Bronchial epithelial cell (primary cell): ENCODE measurements at regions not wholly inside any gene's neighbourhood (a gene's known extent, or its start where the extent isn't known, plus 50 kb on each side); places are given as distances from the start of the nearest gene placed in this dataset.

ENCODE experiments used
- DNase-seq: peaks from one replicate; pipeline ENCODE4 v3.0.0-alpha.2; 2010; ENCODE audit warnings: low read depth
- FAIRE-seq: peaks from 2 replicates; lab custom pipeline; 2011; peaks lifted over from hg19 to GRCh38; lab: Jason Lieb, UNC
- H3K27me3 ChIP-seq: 2 replicates; pipeline ENCODE4 v1.5.1; 2011; ENCODE audit warnings: low read length; ENCODE audit not compliant: control insufficient read depth, insufficient read depth
- H3K36me3 ChIP-seq: 2 replicates; pipeline ENCODE4 v1.5.1; 2011; ENCODE audit warnings: low read length; ENCODE audit not compliant: control insufficient read depth, insufficient read depth
- H3K4me3 ChIP-seq: 2 replicates; pipeline ENCODE4 v1.5.1; 2011; ENCODE audit warnings: mild to moderate bottlenecking, low read depth, low read length, control low read depth
- TF ChIP-seq, protein P1 (sequence below): IDR thresholded peaks from 2 replicates; pipeline ENCODE4 v1.5.1; 2011; ENCODE audit warnings: mild to moderate bottlenecking, moderate library complexity, low read length, control low read depth, inconsistent platforms; ENCODE audit not compliant: insufficient read depth, severe bottlenecking

DNA sequence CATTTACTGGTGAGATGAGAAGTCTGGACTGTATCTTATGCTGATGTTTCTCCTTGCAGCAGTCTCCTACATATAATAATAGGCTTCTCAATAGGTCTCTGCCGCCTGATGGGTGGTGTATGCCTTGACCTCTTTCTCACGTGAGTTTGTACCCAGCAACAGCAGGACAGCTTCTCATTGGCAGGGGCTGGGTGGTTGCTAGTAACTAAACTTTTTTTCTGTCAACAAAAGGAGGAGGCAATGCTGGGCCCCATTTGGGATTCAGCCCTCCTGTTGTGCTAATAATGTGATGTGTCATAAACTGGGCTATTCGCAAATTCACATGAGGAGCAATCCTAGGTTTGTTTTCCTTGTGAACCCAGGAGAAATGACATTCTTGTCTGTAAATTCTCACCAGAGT is 533.6 kb downstream of the GATA3 start:
- TF ChIP-seq, protein P1, sequence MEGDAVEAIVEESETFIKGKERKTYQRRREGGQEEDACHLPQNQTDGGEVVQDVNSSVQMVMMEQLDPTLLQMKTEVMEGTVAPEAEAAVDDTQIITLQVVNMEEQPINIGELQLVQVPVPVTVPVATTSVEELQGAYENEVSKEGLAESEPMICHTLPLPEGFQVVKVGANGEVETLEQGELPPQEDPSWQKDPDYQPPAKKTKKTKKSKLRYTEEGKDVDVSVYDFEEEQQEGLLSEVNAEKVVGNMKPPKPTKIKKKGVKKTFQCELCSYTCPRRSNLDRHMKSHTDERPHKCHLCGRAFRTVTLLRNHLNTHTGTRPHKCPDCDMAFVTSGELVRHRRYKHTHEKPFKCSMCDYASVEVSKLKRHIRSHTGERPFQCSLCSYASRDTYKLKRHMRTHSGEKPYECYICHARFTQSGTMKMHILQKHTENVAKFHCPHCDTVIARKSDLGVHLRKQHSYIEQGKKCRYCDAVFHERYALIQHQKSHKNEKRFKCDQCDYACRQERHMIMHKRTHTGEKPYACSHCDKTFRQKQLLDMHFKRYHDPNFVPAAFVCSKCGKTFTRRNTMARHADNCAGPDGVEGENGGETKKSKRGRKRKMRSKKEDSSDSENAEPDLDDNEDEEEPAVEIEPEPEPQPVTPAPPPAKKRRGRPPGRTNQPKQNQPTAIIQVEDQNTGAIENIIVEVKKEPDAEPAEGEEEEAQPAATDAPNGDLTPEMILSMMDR = no peak
- DNase-seq = no peak
- no peaks in the 10 kb centered on the region for H3K27me3 ChIP-seq

GRCh38 chr10:8590518-8590917 is 536.0 kb downstream of the GATA3 start:
- Histone ChIP-seq H3K4me3 (no peak overlapping the region), H3K36me3 (no peaks in the 10 kb centered on the region), H3K27me3 (no peaks in the 10 kb centered on the region)
- DNase-seq (no peak), FAIRE-seq (no peak)
- TF ChIP-seq, protein P1 = no peak

More for the DNA sequence above, 533.6 kb downstream of the GATA3 start:
- Histone ChIP-seq H3K36me3 (no peaks in the 10 kb centered on the region), H3K4me3 (no peak overlapping the region)
- FAIRE-seq = no peak

DNA sequence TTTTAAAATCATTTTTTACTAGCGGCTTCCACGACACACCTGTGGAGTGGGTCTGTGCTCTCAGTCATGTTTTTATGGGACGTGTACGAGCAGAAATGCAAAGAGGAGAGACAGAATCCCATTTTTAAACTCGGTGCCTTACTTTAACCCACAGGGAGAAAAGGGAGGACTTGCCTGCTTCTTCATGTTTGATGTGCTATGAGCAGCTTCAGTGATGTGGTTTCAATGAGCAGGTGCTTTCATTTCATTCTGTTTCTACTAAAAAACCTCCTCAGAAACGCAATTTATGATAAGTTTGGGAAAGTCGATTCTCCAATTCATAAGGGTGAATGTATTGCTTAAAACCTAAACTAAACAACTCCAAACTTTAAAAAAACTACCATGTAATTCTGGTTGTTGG is 537.2 kb downstream of the GATA3 start:
- DNase-seq (no peak), FAIRE-seq (no peak)
- TF ChIP-seq, protein P1 = no peak
- Histone ChIP-seq H3K36me3 (no peaks in the 10 kb centered on the region), H3K27me3 (no peaks in the 10 kb centered on the region), H3K4me3 (no peak overlapping the region)

DNA sequence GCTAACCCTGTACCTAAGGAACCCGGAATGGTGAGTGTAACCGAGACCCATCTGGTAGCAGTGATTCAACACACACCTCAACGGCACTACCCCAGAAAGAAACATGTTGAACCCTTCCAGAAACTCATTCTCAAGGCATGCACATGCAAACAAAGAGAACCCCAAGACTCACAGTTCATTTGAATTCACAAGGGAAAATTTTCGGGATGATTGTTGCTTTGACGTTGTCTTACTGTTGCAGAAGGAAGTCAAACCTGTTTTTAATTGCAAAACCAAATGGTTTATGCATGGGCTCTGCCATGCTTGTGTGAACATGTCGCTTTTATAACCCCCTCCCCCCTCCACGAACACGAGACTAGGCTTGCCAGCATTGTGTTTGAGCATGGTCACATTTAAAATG is 539.7 kb downstream of the GATA3 start:
- peak; percentile 92 for DNase-seq

DNA sequence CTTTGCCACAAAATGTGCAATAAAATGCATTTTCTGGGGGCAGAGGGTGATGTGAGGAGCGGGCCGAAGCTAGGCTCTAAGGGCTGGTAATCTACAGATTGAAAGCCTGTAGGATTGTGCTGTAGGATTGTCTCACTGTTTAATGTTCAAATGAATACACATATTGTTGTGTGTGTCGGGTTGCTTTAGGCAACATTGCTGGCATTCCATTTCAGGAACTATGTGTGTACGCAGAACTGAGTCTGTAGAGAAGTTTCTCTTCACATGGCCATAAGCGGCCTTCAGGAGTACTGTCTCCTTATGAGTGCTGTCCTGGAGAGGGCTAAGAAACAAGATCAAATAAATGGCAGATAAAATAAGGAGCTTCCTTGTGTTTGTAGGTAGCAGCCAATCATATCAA is 540.2 kb downstream of the GATA3 start:
- TF ChIP-seq, protein P1 = no peak
- Histone ChIP-seq H3K27me3 (no peaks in the 10 kb centered on the region), H3K36me3 (no peaks in the 10 kb centered on the region), H3K4me3 (no peak overlapping the region)
- DNase-seq = peak; percentile 26
- FAIRE-seq = no peak

More for the DNA sequence above, 539.7 kb downstream of the GATA3 start:
- no peaks in the 10 kb centered on the region for H3K27me3 ChIP-seq
- peak; percentile 81 for FAIRE-seq
- H3K4me3 ChIP-seq = no peak overlapping the region
- TF ChIP-seq, protein P1 = no peak
- no peaks in the 10 kb centered on the region for H3K36me3 ChIP-seq

GRCh38 chr10:8595140-8595539 is 540.7 kb downstream of the GATA3 start:
- Histone ChIP-seq H3K36me3 (no peaks in the 10 kb centered on the region), H3K4me3 (no peak overlapping the region), H3K27me3 (no peaks in the 10 kb centered on the region)
- FAIRE-seq (no peak), DNase-seq (no peak)
- TF ChIP-seq, protein P1 = no peak
